ENCODE measurements at regions not wholly inside any gene's neighbourhood (a gene's known extent, or its start where the extent isn't known, plus 50 kb on each side); places are given as distances from the start of the nearest gene placed in this dataset.

DNA sequence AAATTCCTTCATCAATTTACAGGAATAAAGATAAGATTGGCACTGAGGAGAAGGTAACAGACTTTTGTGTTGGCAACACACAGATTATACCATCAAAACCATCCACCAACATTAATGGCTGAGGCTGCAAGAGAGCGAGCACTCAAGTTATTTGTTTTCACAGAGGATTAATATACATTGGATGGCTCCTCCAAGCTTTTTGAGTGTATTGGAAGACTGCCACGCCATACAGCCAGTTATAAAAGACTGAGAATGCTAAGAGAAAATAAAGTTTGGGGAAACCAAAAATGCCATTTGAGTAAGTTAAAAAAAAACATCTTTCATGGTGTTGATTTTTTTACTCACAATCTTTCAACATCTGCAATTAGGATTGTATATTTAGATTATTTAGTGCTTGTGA lies 973.8 kb upstream of the SLC35B3 start:
- WGBS, 2 donors = 75 to 86% methylated on average over 2 of the region's 2 CpGs
- no peak overlapping the region for H3K27ac ChIP-seq (ENCODE audit: low read depth in 1 of 2, low read length in 1 of 2)
- no peaks in the 10 kb centered on the region for H3K36me3 ChIP-seq (ENCODE audit: control insufficient read depth in 4 of 4, insufficient read depth in 4 of 4, low read length in 4 of 4)

DNA sequence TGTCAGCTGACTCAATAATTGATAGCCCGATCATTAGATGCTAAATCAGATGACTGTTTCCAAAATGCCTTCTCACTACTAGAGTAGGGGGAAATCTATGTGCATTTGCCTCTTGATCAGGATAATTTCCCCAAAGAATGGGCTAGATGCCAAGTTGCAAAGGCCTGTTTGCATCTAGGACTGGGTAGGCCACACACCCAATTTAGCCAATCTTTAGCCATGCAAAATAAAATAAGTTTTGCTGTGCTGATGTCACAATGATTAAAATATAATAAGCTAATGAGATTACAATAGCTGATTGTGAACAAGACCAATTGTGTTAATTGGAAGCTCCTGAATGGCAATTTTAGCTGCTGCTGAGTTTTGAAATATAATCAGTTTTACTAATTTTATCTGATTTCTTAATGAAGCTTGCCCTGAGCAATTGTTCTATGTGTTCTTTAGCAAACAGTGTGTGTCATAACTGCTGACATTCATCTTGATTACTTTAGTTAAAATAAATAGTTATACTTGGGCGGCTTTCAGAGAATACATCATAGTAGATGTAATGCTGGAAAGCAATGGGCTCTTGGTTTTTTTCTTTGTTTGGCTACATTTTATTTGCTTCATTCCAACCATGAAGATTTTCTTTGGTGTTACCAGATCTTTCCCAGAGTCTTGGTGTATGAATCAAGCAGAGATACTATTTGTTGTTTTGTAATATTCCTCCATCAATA lies 973.2 kb upstream of the SLC35B3 start:
- Histone ChIP-seq H3K27ac (ENCODE audit: low read depth in 1 of 2, low read length in 1 of 2) (no peak overlapping the region), H3K4me1 (ENCODE audit: control insufficient read depth in 5 of 5, insufficient read depth in 5 of 5, low read length in 5 of 5) (peaks cover 0 to 2% (median 0%) of the 10 kb centered on the region in 5 donors), H3K36me3 (ENCODE audit: control insufficient read depth in 4 of 4, insufficient read depth in 4 of 4, low read length in 4 of 4) (no peaks in the 10 kb centered on the region), H3K9ac (ENCODE audit: insufficient read depth in 1 of 2, low read length in 2 of 2) (no peak overlapping the region), H3K27me3 (ENCODE audit: control insufficient read depth in 3 of 3, insufficient read depth in 3 of 3, low read length in 2 of 3) (no peaks in the 10 kb centered on the region), H3K4me3 (no peak overlapping the region), H3K9me3 (ENCODE audit: control insufficient read depth in 4 of 4, insufficient read depth in 3 of 4, low read length in 3 of 4) (no peaks in the 10 kb centered on the region)
- WGBS, 2 donors = 86 to 89% methylated on average over 2 of the region's 2 CpGs
- TF ChIP-seq, protein P1, sequence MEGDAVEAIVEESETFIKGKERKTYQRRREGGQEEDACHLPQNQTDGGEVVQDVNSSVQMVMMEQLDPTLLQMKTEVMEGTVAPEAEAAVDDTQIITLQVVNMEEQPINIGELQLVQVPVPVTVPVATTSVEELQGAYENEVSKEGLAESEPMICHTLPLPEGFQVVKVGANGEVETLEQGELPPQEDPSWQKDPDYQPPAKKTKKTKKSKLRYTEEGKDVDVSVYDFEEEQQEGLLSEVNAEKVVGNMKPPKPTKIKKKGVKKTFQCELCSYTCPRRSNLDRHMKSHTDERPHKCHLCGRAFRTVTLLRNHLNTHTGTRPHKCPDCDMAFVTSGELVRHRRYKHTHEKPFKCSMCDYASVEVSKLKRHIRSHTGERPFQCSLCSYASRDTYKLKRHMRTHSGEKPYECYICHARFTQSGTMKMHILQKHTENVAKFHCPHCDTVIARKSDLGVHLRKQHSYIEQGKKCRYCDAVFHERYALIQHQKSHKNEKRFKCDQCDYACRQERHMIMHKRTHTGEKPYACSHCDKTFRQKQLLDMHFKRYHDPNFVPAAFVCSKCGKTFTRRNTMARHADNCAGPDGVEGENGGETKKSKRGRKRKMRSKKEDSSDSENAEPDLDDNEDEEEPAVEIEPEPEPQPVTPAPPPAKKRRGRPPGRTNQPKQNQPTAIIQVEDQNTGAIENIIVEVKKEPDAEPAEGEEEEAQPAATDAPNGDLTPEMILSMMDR (IDR thresholded peaks at IDR 0.05; ENCODE audit: control extremely low read depth, extremely low read depth) = no peak
- DNase-seq = peak in 2 of 3 donors; percentile 30 to 47
- ATAC-seq (ENCODE audit: insufficient read depth, low FRiP score) = no peak

More for the DNA sequence above, 973.8 kb upstream of the SLC35B3 start:
- Histone ChIP-seq H3K4me3 (no peak overlapping the region), H3K27me3 (ENCODE audit: control insufficient read depth in 3 of 3, insufficient read depth in 3 of 3, low read length in 2 of 3) (no peaks in the 10 kb centered on the region), H3K9me3 (ENCODE audit: control insufficient read depth in 4 of 4, insufficient read depth in 3 of 4, low read length in 3 of 4) (no peaks in the 10 kb centered on the region), H3K9ac (ENCODE audit: insufficient read depth in 1 of 2, low read length in 2 of 2) (no peak overlapping the region), H3K4me1 (ENCODE audit: control insufficient read depth in 5 of 5, insufficient read depth in 5 of 5, low read length in 5 of 5) (no peaks in the 10 kb centered on the region)
- peak in 1 of 3 donors; percentile 25 for DNase-seq
- no peak for ATAC-seq (ENCODE audit: insufficient read depth, low FRiP score)
- TF ChIP-seq, protein P1 (IDR thresholded peaks at IDR 0.05; ENCODE audit: control extremely low read depth, extremely low read depth) = no peak

DNA sequence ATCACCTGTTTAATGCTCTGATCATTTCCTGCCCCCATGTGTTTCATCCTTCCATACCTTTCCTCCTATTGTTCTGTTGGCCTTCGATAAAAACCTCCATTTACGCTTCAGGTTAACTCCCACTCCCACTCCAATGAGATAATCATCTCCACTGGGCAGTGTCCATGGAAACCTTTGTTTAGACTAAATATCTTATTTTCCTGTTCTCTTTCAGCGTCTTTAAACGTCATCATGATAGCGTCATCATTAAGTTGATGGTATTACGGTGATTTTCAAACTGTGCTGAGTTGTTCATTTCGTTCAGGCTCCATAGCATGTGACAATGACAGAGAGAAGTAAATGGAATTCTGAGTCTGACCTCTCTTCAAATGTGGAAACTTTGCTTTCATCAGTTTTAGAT lies 970.5 kb upstream of the SLC35B3 start:
- peaks cover 0 to 2% (median 0%) of the 10 kb centered on the region in 5 donors for H3K4me1 ChIP-seq (ENCODE audit: control insufficient read depth in 5 of 5, insufficient read depth in 5 of 5, low read length in 5 of 5)
- DNase-seq = no peak
- H3K27me3 ChIP-seq (ENCODE audit: control insufficient read depth in 3 of 3, insufficient read depth in 3 of 3, low read length in 2 of 3) = no peaks in the 10 kb centered on the region
- no peak for ATAC-seq (ENCODE audit: insufficient read depth, low FRiP score)
- no peak overlapping the region for H3K9ac ChIP-seq (ENCODE audit: insufficient read depth in 1 of 2, low read length in 2 of 2)
- H3K9me3 ChIP-seq (ENCODE audit: control insufficient read depth in 4 of 4, insufficient read depth in 3 of 4, low read length in 3 of 4) = no peaks in the 10 kb centered on the region
- TF ChIP-seq, protein P1 (IDR thresholded peaks at IDR 0.05; ENCODE audit: control extremely low read depth, extremely low read depth) = no peak
- H3K36me3 ChIP-seq (ENCODE audit: control insufficient read depth in 4 of 4, insufficient read depth in 4 of 4, low read length in 4 of 4) = no peaks in the 10 kb centered on the region
- no peak overlapping the region for H3K4me3 ChIP-seq
- H3K27ac ChIP-seq (ENCODE audit: low read depth in 1 of 2, low read length in 1 of 2) = no peak overlapping the region
- 65 to 66% methylated on average over 7 of the region's 7 CpGs for WGBS, 2 donors
